ENCODE measurements at regions not wholly inside any gene's neighbourhood (a gene's known extent, or its start where the extent isn't known, plus 50 kb on each side); places are given as distances from the start of the nearest gene placed in this dataset.

- TF ChIP-seq, protein P1, sequence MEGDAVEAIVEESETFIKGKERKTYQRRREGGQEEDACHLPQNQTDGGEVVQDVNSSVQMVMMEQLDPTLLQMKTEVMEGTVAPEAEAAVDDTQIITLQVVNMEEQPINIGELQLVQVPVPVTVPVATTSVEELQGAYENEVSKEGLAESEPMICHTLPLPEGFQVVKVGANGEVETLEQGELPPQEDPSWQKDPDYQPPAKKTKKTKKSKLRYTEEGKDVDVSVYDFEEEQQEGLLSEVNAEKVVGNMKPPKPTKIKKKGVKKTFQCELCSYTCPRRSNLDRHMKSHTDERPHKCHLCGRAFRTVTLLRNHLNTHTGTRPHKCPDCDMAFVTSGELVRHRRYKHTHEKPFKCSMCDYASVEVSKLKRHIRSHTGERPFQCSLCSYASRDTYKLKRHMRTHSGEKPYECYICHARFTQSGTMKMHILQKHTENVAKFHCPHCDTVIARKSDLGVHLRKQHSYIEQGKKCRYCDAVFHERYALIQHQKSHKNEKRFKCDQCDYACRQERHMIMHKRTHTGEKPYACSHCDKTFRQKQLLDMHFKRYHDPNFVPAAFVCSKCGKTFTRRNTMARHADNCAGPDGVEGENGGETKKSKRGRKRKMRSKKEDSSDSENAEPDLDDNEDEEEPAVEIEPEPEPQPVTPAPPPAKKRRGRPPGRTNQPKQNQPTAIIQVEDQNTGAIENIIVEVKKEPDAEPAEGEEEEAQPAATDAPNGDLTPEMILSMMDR (IDR thresholded peaks at IDR 0.05; ENCODE audit: low read depth, low read length, poor library complexity, severe bottlenecking): no peak
- no peak for TF ChIP-seq EZH2phosphoT487 (IDR thresholded peaks at IDR 0.05; ENCODE audit: borderline replicate concordance, low read length)
Observed at GRCh38 chr5:173720286-173720952, 104.0 kb upstream of the BOD1 start.
